PC-9 (cell line): ENCODE measurements at regions not wholly inside any gene's neighbourhood (a gene's known extent, or its start where the extent isn't known, plus 50 kb on each side); places are given as distances from the start of the nearest gene placed in this dataset.

Source experiments
- BruUV-seq: library from RNA; stranded (reverse); fragments of 400-500 nt; replicated peaks from 2 replicates; lab custom pipeline; 2021; lab: Mats Ljungman, UMichigan
- CTCF ChIA-PET: fragments of 300-600 bp; sonication (Branson Sonifier 250); formaldehyde crosslinking; loops from one replicate; lab custom pipeline; 2022; ENCODE audit warnings: antibody characterized with exemption; lab: Charles Lee
- POLR2A ChIA-PET: fragments of 300-600 bp; sonication (Branson Sonifier 250); formaldehyde crosslinking; loops from one replicate; lab custom pipeline; 2022; ENCODE audit warnings: antibody characterized with exemption; ENCODE audit not compliant: unreplicated experiment; lab: Charles Lee
- DNase-seq, 2 experiments: peaks; one replicate each; pipeline versions ENCODE4 v3.0.0 to v3.0.0-alpha.2; 2015 to 2022; ENCODE audit warnings: mixed read lengths in 1 of 2
- H2AFZ ChIP-seq: fragments of 200-600 bp; sonication (generic); 2 replicates; pipeline ENCODE4 v1.8.1; 2017; ENCODE audit warnings: antibody characterized with exemption
- H3F3A ChIP-seq: fragments of 200-600 bp; sonication (generic); 2 replicates; pipeline ENCODE4 v1.8.1; 2017; ENCODE audit warnings: antibody characterized with exemption, mild to moderate bottlenecking, low read depth; ENCODE audit not compliant: insufficient read depth
- H3K27ac ChIP-seq: fragments of 200-600 bp; sonication (generic); 2 replicates; pipeline ENCODE4 v1.6.1; 2016; ENCODE audit warnings: mixed run types
- H3K27me3 ChIP-seq: fragments of 200-600 bp; sonication (generic); 2 replicates; pipeline ENCODE4 v1.6.1; 2016; ENCODE audit warnings: low read depth, mixed run types; ENCODE audit not compliant: insufficient read depth
- H3K36me3 ChIP-seq: fragments of 200-600 bp; sonication (generic); 2 replicates; pipeline ENCODE4 v1.6.1; 2016; ENCODE audit warnings: low read depth, mixed run types
- H3K4me1 ChIP-seq: fragments of 200-600 bp; sonication (generic); replicated peaks from 2 replicates; pipeline ENCODE4 v1.6.1; 2016; ENCODE audit warnings: mixed run types; ENCODE audit not compliant: insufficient read depth
- H3K4me2 ChIP-seq: fragments of 200-600 bp; sonication (generic); 2 replicates; pipeline ENCODE4 v1.6.1; 2017; ENCODE audit warnings: mixed run types
- H3K4me3 ChIP-seq: fragments of 200-600 bp; sonication (generic); 2 replicates; pipeline ENCODE4 v1.6.1; 2016; ENCODE audit warnings: mixed run types
- H3K79me2 ChIP-seq: fragments of 200-600 bp; sonication (generic); 2 replicates; pipeline ENCODE4 v1.6.1; 2017; ENCODE audit warnings: low read depth, mixed run types
- H3K9me2 ChIP-seq: fragments of 200-600 bp; sonication (generic); 2 replicates; pipeline ENCODE4 v1.8.1; 2017; ENCODE audit warnings: mild to moderate bottlenecking; ENCODE audit not compliant: insufficient read depth
- H3K9me3 ChIP-seq: fragments of 200-600 bp; sonication (generic); 2 replicates; pipeline ENCODE4 v1.8.1; 2016; ENCODE audit warnings: low read depth; ENCODE audit not compliant: insufficient read depth
- H4K20me1 ChIP-seq: fragments of 200-600 bp; sonication (generic); 2 replicates; pipeline ENCODE4 v1.8.1; 2017; ENCODE audit not compliant: insufficient read depth
- CTCF ChIP-seq: fragments of 200-600 bp; sonication (generic); conservative IDR thresholded peaks from 2 replicates; pipeline ENCODE4 v1.6.1; 2017; ENCODE audit warnings: mixed run types, antibody characterized with exemption, mild to moderate bottlenecking, moderate library complexity
- EZH2 ChIP-seq: fragments of 200-600 bp; sonication (generic); IDR thresholded peaks from 2 replicates; pipeline ENCODE4 v1.8.0; 2017; ENCODE audit warnings: antibody characterized with exemption, low read depth
- intact Hi-C: fragments of 100-400 bp; cut with micrococcal nuclease; formaldehyde crosslinking; loops from one replicate; pipeline ENCODE4 v1.10.0; 2022; ENCODE audit not compliant: unreplicated experiment

- Histone ChIP-seq H3K27me3 (peaks cover 10% of the 10 kb centered on the region; the same call in 1 of the 2 replicates), H4K20me1 (no peaks in the 10 kb centered on the region), H3K4me1 (no peaks in the 10 kb centered on the region), H3K79me2 (no peaks in the 10 kb centered on the region), H3K36me3 (no peaks in the 10 kb centered on the region), H2AFZ (no peak overlapping the region), H3K4me2 (no peak overlapping the region), H3K4me3 (no peak overlapping the region), H3K9me2 (no peaks in the 10 kb centered on the region), H3F3A (no peaks in the 10 kb centered on the region), H3K27ac (no peak overlapping the region), H3K9me3 (no peaks in the 10 kb centered on the region)
- TF ChIP-seq EZH2 (no peak), CTCF (no peak)
- POLR2A ChIA-PET = no interaction called here
- DNase-seq = no peak
- intact Hi-C loops = no loop called here
- no TSS peak for BruUV-seq
- CTCF ChIA-PET = no interaction called here
These were observed 278.8 kb downstream of the AJAP1 start for GRCh38 chr1:4933232-4933631.

- H3K27ac ChIP-seq = no peak overlapping the region
- no peak for DNase-seq
- no peaks in the 10 kb centered on the region for H4K20me1 ChIP-seq
- no peaks in the 10 kb centered on the region for H3K36me3 ChIP-seq
- no peaks in the 10 kb centered on the region for H3K9me2 ChIP-seq
- no TSS peak for BruUV-seq
- no peaks in the 10 kb centered on the region for H3K79me2 ChIP-seq
- H3F3A ChIP-seq = no peaks in the 10 kb centered on the region
- H3K27me3 ChIP-seq = peaks cover 10% of the 10 kb centered on the region; the same call in 1 of the 2 replicates
- H3K9me3 ChIP-seq = no peaks in the 10 kb centered on the region
- POLR2A ChIA-PET = no interaction called here
- no peaks in the 10 kb centered on the region for H3K4me1 ChIP-seq
- no peak for TF ChIP-seq CTCF
- no peak for TF ChIP-seq EZH2
- H2AFZ ChIP-seq = no peak overlapping the region
- intact Hi-C loops = no loop called here
- no peak overlapping the region for H3K4me3 ChIP-seq
- CTCF ChIA-PET = no interaction called here
- no peak overlapping the region for H3K4me2 ChIP-seq
These were observed 278.1 kb downstream of the AJAP1 start for GRCh38 chr1:4932311-4933030.

- no peaks in the 10 kb centered on the region for H3K9me3 ChIP-seq
- no peaks in the 10 kb centered on the region for H4K20me1 ChIP-seq
- intact Hi-C loops = no loop called here
- BruUV-seq = no TSS peak
- CTCF ChIA-PET = no interaction called here
- no peaks in the 10 kb centered on the region for H3K36me3 ChIP-seq
- H3F3A ChIP-seq = no peaks in the 10 kb centered on the region
- H3K4me3 ChIP-seq = no peak overlapping the region
- H3K4me2 ChIP-seq = no peak overlapping the region
- POLR2A ChIA-PET = no interaction called here
- no peaks in the 10 kb centered on the region for H3K4me1 ChIP-seq
- H3K9me2 ChIP-seq = no peaks in the 10 kb centered on the region
- DNase-seq = no peak
- H2AFZ ChIP-seq = no peak overlapping the region
- no peak overlapping the region for H3K27ac ChIP-seq
- TF ChIP-seq EZH2 (no peak), CTCF (no peak)
- peaks cover 10% of the 10 kb centered on the region; the same call in 1 of the 2 replicates for H3K27me3 ChIP-seq
- no peaks in the 10 kb centered on the region for H3K79me2 ChIP-seq
These were observed 277.1 kb downstream of the AJAP1 start for GRCh38 chr1:4931486-4931885.
